Heart right ventricle (tissue), 16 donors: ENCODE measurements at regions not wholly inside any gene's neighbourhood (a gene's known extent, or its start where the extent isn't known, plus 50 kb on each side); places are given as distances from the start of the nearest gene placed in this dataset.

ENCODE experiments used
- ATAC-seq, 8 donors: fragments of 200-7000 bp; cut with Tn5 transposase; one replicate each; pipeline ENCODE4 v1.9.1; 2020; ENCODE audit warnings: mild to moderate bottlenecking in 8 of 8, moderate library complexity in 8 of 8, moderate number of reproducible peaks in 1 of 8
- DNase-seq, 2 donors: peaks; one replicate each; pipeline ENCODE4 v3.0.0-alpha.2; 2020
- H3K27ac ChIP-seq, 10 donors: fragments of 200-600 bp; sonication (generic) in 2 of 10; one replicate each; pipeline versions ENCODE4 v1.5.0 to v1.8.0; 2020 to 2022; ENCODE audit warnings: mild to moderate bottlenecking in 3 of 10
- H3K27me3 ChIP-seq, 7 donors: fragments of 200-600 bp; one replicate each; pipeline ENCODE4 v1.8.0; 2021 to 2022; ENCODE audit warnings: mild to moderate bottlenecking in 2 of 7
- H3K36me3 ChIP-seq, 9 donors: fragments of 200-600 bp; sonication (generic) in 1 of 9; one replicate each; pipeline versions ENCODE4 v1.5.0 to v1.8.0; 2020 to 2022; ENCODE audit warnings: mild to moderate bottlenecking in 2 of 9
- H3K4me1 ChIP-seq, 9 donors: fragments of 200-600 bp; sonication (generic) in 1 of 9; one replicate each; pipeline versions ENCODE4 v1.5.0 to v1.8.0; 2020 to 2022; ENCODE audit warnings: mild to moderate bottlenecking in 4 of 9
- H3K4me3 ChIP-seq, 10 donors: fragments of 200-600 bp; sonication (generic) in 2 of 10; one replicate each; pipeline versions ENCODE4 v1.5.0 to v1.8.0; 2020 to 2022; ENCODE audit warnings: mild to moderate bottlenecking in 7 of 10, moderate library complexity in 2 of 10
- H3K9me3 ChIP-seq, 11 donors: fragments of 200-600 bp in 10 of 11; sonication (generic) in 2 of 11; one replicate each; pipeline versions ENCODE4 v1.5.0 to v1.8.0; 2013 to 2022; ENCODE audit warnings: mild to moderate bottlenecking in 2 of 11, control low read depth in 1 of 11, moderate library complexity in 1 of 11
- WGBS, 2 donors: extraction: QIAGEN DNeasy Blood & Tissue Kit; methylation state at CpG; one replicate each; pipeline ENCODE4 v1.1.7; 2013; ENCODE audit warnings: inconsistent platforms in 1 of 2; 5-methylcytosine and 5-hydroxymethylcytosine counted together
- intact Hi-C, 10 donors: fragments of 100-400 bp; cut with DNase I; formaldehyde crosslinking; loops; one replicate each; pipeline versions ENCODE4 v1.11.1 to v1.14.2; 2022
- TF ChIP-seq, protein P1 (sequence below), 9 donors: fragments of 200-600 bp; sonication (generic) in 2 of 9; IDR thresholded peaks; one replicate each; pipeline versions ENCODE4 v1.5.0 to v1.8.0; 2021 to 2022; ENCODE audit warnings: antibody characterized with exemption in 9 of 9, mild to moderate bottlenecking in 5 of 9, moderate library complexity in 1 of 9
- donor health status: Arrhythmogenic right ventricular cardiomyopathy.
- donor health status: ischemic (EF 13 %, LVEDD 7.1; RV severe dilation, severe dysfunction).
- donor health status: healthy with polysubstance abuse.
- donor health status: DM: no; HTN: yes; CAD: no.
- donor health status: DM: no; HTN: no; CAD: no.
- donor health status: ischemic (EF 25% LVEDD 6.9; RV normal size, moderate dysfunction).
- donor health status: ischemic (EF 25% LVEDD 5.7; RV mildly dilated, moderate dysfunction).
- donor health status: healthy.
- donor health status: DM: yes; HTN: yes; CAD: no.
- donor health status: Ischemic cardiomyopathy.
- donor health status: ischemic (EF 35%, LVEDD 5.7; RV mildly dilated, moderate dysfunction).
- donor health status: nonischemic (EF 11% LVEDD 7.7; RV severe dilation, severe dysfunction).
- donor health status: DM: yes; HTN: yes; CAD: no.
- donor health status: PGD.
- donor health status: ischemic (EF 29% LVEDD 5.4; RV normal size, mild dysfunction).
- donor health status: nonischemic (EF 23%, LVEDD 6.1; RV moderate dilation, normal function).

- no peaks in the 10 kb centered on the region for H3K36me3 ChIP-seq
- no peaks in the 10 kb centered on the region for H3K27me3 ChIP-seq
- TF ChIP-seq, protein P1, sequence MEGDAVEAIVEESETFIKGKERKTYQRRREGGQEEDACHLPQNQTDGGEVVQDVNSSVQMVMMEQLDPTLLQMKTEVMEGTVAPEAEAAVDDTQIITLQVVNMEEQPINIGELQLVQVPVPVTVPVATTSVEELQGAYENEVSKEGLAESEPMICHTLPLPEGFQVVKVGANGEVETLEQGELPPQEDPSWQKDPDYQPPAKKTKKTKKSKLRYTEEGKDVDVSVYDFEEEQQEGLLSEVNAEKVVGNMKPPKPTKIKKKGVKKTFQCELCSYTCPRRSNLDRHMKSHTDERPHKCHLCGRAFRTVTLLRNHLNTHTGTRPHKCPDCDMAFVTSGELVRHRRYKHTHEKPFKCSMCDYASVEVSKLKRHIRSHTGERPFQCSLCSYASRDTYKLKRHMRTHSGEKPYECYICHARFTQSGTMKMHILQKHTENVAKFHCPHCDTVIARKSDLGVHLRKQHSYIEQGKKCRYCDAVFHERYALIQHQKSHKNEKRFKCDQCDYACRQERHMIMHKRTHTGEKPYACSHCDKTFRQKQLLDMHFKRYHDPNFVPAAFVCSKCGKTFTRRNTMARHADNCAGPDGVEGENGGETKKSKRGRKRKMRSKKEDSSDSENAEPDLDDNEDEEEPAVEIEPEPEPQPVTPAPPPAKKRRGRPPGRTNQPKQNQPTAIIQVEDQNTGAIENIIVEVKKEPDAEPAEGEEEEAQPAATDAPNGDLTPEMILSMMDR (IDR thresholded peaks at IDR 0.05) = no peak
- intact Hi-C loops = no loop called here
- H3K4me1 ChIP-seq = no peaks in the 10 kb centered on the region
- ATAC-seq = no peak
- H3K4me3 ChIP-seq = no peak overlapping the region
- DNase-seq = no peak
- H3K27ac ChIP-seq = no peak overlapping the region
- WGBS, 2 donors = 36 to 39% methylated on average over 1 of the region's 1 CpG
- H3K9me3 ChIP-seq = peaks cover 0 to 4% (median 0%) of the 10 kb centered on the region in 11 donors
Measured at GRCh38 chr10:55822096-55822495, 539.0 kb downstream of the ZWINT start.

DNA sequence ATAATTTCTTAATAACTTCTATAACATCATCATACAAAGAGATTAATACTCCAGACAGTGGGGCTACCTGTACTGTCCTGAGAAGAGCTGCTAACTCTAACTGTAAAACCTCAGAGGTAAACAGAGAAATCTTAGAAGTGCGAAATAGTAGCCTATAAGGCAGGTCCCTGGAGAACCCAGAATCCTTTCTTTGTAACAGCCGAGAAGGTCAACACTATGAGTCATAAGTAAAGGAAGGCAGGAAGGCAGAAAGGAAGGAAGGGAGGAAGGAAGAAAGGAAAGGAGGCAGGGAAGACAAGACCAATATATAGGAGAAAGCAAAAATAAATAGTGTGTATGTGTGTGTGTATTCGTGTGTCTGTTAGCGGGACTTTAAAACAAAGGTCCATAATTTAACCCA lies 540.6 kb downstream of the ZWINT start:
- WGBS, 2 donors = 69 to 83% methylated on average over 4 of the region's 4 CpGs
- intact Hi-C loops = no loop called here
- Histone ChIP-seq H3K27ac (no peak overlapping the region), H3K27me3 (no peaks in the 10 kb centered on the region), H3K4me3 (no peak overlapping the region), H3K9me3 (peaks cover 0 to 4% (median 0%) of the 10 kb centered on the region in 11 donors), H3K36me3 (no peaks in the 10 kb centered on the region), H3K4me1 (no peaks in the 10 kb centered on the region)
- no peak for ATAC-seq
- no peak for DNase-seq
- TF ChIP-seq, protein P1 (IDR thresholded peaks at IDR 0.05) = no peak

GRCh38 chr10:55820071-55820470 lies 541.0 kb downstream of the ZWINT start:
- intact Hi-C loops = no loop called here
- no peak overlapping the region for H3K4me3 ChIP-seq
- no peak for ATAC-seq

DNA sequence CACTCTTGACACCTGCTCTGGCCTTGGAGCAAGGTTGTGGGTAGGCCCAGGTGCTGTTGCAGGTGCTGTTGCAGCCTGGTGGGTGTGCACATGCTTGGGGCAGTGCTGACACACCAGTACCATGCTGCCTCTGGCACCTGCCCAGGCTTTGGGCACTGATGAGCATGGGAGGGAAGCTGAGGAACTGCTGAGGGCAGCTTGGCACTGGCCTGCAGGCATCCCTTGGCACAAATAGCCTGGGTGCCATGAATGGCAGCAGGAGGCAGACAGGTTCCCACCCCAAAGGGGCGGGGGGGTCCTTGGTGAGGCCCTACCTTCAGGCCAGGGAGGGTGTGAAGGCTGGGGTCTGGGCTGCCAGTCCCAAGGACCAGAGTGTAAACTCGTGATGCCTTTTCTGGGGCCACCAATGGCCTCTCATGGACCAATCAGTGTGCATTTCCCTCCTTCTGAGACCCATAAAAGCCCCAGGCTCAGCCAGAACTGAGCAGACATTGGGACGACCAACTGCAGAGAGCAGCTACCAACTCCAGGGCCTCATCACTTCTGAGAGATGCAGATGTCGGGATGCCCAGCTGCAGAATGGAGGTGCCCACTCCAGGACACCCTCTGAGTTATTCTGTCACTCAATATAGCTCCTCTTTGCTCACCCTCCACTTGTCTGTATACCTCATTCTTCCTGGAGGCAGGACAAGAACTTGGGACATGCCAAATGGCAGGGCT lies 547.4 kb downstream of the ZWINT start:
- intact Hi-C loops = no loop called here
- DNase-seq (no peak), ATAC-seq (peak in 1 of 8 donors; percentile 18)
- Histone ChIP-seq H3K4me3 (no peak overlapping the region), H3K27ac (no peak overlapping the region), H3K4me1 (no peaks in the 10 kb centered on the region), H3K27me3 (no peaks in the 10 kb centered on the region), H3K9me3 (peaks cover 0 to 10% (median 0%) of the 10 kb centered on the region in 11 donors), H3K36me3 (no peaks in the 10 kb centered on the region)
- TF ChIP-seq, protein P1 (IDR thresholded peaks at IDR 0.05) = no peak
- 53 to 60% methylated on average over 4 of the region's 4 CpGs for WGBS, 2 donors

More at GRCh38 chr10:55820071-55820470, 541.0 kb downstream of the ZWINT start:
- Histone ChIP-seq H3K27me3 (no peaks in the 10 kb centered on the region), H3K27ac (no peak overlapping the region), H3K4me1 (no peaks in the 10 kb centered on the region), H3K36me3 (no peaks in the 10 kb centered on the region), H3K9me3 (peaks cover 0 to 4% (median 0%) of the 10 kb centered on the region in 11 donors)
- TF ChIP-seq, protein P1 (IDR thresholded peaks at IDR 0.05) = no peak
- DNase-seq = no peak
- WGBS, 2 donors = 76 to 78% methylated on average over 3 of the region's 3 CpGs
